ENCODE measurements at regions not wholly inside any gene's neighbourhood (a gene's known extent, or its start where the extent isn't known, plus 50 kb on each side); places are given as distances from the start of the nearest gene placed in this dataset.

GRCh38 chrX:11837437-11837836 is 79.4 kb downstream of the MSL3 start:
- no peak for TF ChIP-seq FOXM1 (IDR thresholded peaks at IDR 0.05; ENCODE audit: borderline replicate concordance)
- TF ChIP-seq SUZ12 (IDR thresholded peaks at IDR 0.05), result no peak
- no peak for TF ChIP-seq ARNT (IDR thresholded peaks at IDR 0.05)
- TF ChIP-seq SP1 (IDR thresholded peaks at IDR 0.05), result no peak
- no peak for TF ChIP-seq ELF4 (IDR thresholded peaks at IDR 0.05)
- no peak for TF ChIP-seq FOXA1 (IDR thresholded peaks at IDR 0.05)
- no peak for TF ChIP-seq PKNOX1 (IDR thresholded peaks at IDR 0.05)
- TF ChIP-seq BHLHE40 (IDR thresholded peaks at IDR 0.05; ENCODE audit: borderline replicate concordance), result no peak
- TF ChIP-seq ZNF384 (IDR thresholded peaks at IDR 0.05), result no peak
- no peak for TF ChIP-seq NFRKB (IDR thresholded peaks at IDR 0.05)
- no peak for TF ChIP-seq FOXK2 (IDR thresholded peaks at IDR 0.05)
- no peak for TF ChIP-seq TARDBP (IDR thresholded peaks at IDR 0.05)

Data from HEK293T (cell line).